SU-DHL-6 (cell line): ENCODE measurements at regions not wholly inside any gene's neighbourhood (a gene's known extent, or its start where the extent isn't known, plus 50 kb on each side); places are given as distances from the start of the nearest gene placed in this dataset.

Source experiments
- CTCF ChIP-seq: fragments of 200-600 bp; sonication (generic); IDR thresholded peaks from one replicate; pipeline ENCODE4 v1.5.1; 2017; ENCODE audit warnings: antibody characterized with exemption, mild to moderate bottlenecking, low read length, moderate library complexity; ENCODE audit not compliant: insufficient read depth, poor library complexity, severe bottlenecking
- EZH2phosphoT487 ChIP-seq: fragments of 200-600 bp; sonication (generic), shearing (Covaris generic); conservative IDR thresholded peaks from 2 replicates; pipeline ENCODE4 v1.6.1; 2018; ENCODE audit warnings: mild to moderate bottlenecking, antibody characterized with exemption, low read length, moderate library complexity, mixed read lengths

GRCh38 chr6:3970097-3970496 is 108.8 kb downstream of the FAM217A start:
- TF ChIP-seq CTCF (no peak), EZH2phosphoT487 (no peak)
